Tongue (tissue), 1 donor: ENCODE measurements at regions not wholly inside any gene's neighbourhood (a gene's known extent, or its start where the extent isn't known, plus 50 kb on each side); places are given as distances from the start of the nearest gene placed in this dataset.
A peak's percentile ranks its signal among the peaks of the same experiment; 100 is the strongest.

Experiments used
- DNase-seq: peaks from one replicate; pipeline ENCODE4 v3.0.0-alpha.2; 2015

GRCh38 chr9:119827526-119827925 is 458.3 kb upstream of the BRINP1 start:
- no peak for DNase-seq

- no peak for DNase-seq
Measured at GRCh38 chr9:119827126-119827525, 457.9 kb upstream of the BRINP1 start.

- DNase-seq, result no peak
Measured at GRCh38 chr9:119818726-119819435, 449.6 kb upstream of the BRINP1 start.

- DNase-seq, result no peak
Measured at GRCh38 chr9:119810645-119811429, 441.6 kb upstream of the BRINP1 start.

GRCh38 chr9:119803679-119804078 is 434.4 kb upstream of the BRINP1 start:
- DNase-seq, result no peak

GRCh38 chr9:119802621-119803020 is 433.4 kb upstream of the BRINP1 start:
- DNase-seq, result peak; percentile 41

- no peak for DNase-seq
Measured at GRCh38 chr9:119802133-119802532, 432.9 kb upstream of the BRINP1 start.

- no peak for DNase-seq
Measured at GRCh38 chr9:119801311-119801710, 432.1 kb upstream of the BRINP1 start.

- DNase-seq, result no peak
Measured at GRCh38 chr9:119795395-119795794, 426.2 kb upstream of the BRINP1 start.

GRCh38 chr9:119794836-119795235 is 425.6 kb upstream of the BRINP1 start:
- DNase-seq, result no peak

- no peak for DNase-seq
Measured at GRCh38 chr9:119793218-119793617, 424.0 kb upstream of the BRINP1 start.

GRCh38 chr9:119792242-119792641 is 423.0 kb upstream of the BRINP1 start:
- no peak for DNase-seq

- no peak for DNase-seq
Measured at GRCh38 chr9:119789987-119790386, 420.8 kb upstream of the BRINP1 start.

- no peak for DNase-seq
Measured at GRCh38 chr9:119788921-119789320, 419.7 kb upstream of the BRINP1 start.

- peak; percentile 10 for DNase-seq
Measured at GRCh38 chr9:119781886-119782285, 412.7 kb upstream of the BRINP1 start.

GRCh38 chr9:119775410-119775809 is 406.2 kb upstream of the BRINP1 start:
- DNase-seq, result no peak

GRCh38 chr9:119773823-119774222 is 404.6 kb upstream of the BRINP1 start:
- no peak for DNase-seq

GRCh38 chr9:119771341-119771740 is 402.1 kb upstream of the BRINP1 start:
- DNase-seq, result no peak

GRCh38 chr9:119768266-119768665 is 399.0 kb upstream of the BRINP1 start:
- peak; percentile 11 for DNase-seq

GRCh38 chr9:119765632-119766175 is 396.5 kb upstream of the BRINP1 start:
- DNase-seq, result no peak

- no peak for DNase-seq
Measured at GRCh38 chr9:119763260-119763659, 394.0 kb upstream of the BRINP1 start.

- no peak for DNase-seq
Measured at GRCh38 chr9:119761812-119762211, 392.6 kb upstream of the BRINP1 start.

- DNase-seq, result no peak
Measured at GRCh38 chr9:119758990-119759389, 389.8 kb upstream of the BRINP1 start.

- DNase-seq, result no peak
Measured at GRCh38 chr9:119758241-119758640, 389.0 kb upstream of the BRINP1 start.
